ENCODE measurements at regions not wholly inside any gene's neighbourhood (a gene's known extent, or its start where the extent isn't known, plus 50 kb on each side); places are given as distances from the start of the nearest gene placed in this dataset.
"Not testable (repeated sequence)": the region's sequence is repeated elsewhere in the genome, so short reads cannot be mapped to it uniquely, and the experiment has no call there.

DNA sequence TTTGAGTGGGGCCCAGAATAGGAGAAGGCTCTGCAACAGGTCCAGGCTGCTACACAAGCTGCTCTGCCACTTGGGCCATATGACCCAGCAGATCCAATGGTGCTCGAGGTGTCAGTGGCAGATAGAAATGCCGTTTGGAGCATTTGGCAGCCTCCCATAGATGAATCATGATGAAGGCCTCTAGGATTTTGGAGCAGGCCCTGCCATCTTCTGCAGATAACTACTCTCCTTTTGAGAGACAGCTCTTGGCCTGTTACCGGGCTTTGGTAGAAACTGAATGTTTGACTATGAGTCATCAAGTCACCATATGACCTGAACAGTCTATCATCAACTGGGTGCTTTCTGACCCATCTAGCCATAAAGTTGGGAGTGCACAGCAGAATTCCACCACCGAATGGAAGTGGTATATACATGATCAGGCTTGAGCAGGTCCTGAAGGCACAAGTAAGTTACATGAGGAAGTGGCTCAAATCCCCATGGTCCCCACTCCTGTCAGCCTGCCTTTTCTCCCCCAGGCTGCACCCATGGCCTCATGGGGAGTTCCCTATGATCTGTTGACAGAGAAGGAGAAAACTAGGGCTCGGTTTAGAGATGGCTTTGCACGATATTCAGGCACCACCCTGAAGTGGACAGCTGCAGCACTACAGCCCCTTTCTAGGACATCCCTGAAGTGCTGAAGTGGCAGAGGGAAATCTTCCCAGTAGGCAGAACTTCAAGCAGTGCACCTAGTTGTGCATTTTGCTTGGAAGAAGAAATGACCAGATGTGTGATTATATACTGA, 971.4 kb downstream of the MCTP2 start:
- DNase-seq: no peak

DNA sequence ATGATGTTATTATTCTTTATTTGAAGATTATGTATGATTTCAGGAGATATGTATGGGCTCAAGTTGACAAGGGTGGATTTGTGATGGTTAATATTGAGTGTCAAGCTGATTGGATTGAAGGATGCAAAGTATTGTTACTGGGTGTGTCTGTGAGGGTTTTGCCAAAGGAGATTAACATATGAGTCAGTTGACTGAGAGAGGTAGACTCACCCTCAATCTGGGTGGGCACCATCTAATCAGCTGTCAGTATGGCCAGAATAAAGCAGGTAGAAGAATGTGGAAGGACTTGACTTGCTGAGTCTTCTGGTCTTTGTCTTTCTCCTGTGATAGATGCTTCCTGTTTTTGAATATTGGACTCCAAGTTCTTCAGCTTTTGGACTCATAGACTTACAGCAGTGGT, 973.7 kb downstream of the MCTP2 start:
- DNase-seq: no peak

DNA sequence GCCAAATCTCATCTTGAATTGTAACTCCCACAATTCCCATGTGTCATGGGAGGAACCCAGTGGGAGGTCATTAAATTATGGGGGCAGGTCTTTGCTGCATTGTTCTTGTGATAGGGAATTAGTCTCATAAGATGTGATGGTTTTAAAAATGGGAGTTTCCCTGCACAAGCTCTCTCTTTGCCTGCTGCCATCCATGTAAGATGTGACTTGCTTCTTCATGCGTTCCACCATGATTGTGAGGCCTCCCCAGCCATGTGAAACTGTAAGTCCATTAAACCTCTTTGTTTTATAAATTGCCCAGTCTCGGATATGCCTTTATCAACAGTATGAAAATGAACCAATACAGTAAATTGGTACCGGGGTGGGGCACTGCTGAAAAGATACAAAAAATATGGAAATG, 974.5 kb downstream of the MCTP2 start:
- DNase-seq: not testable (repeated sequence)

DNA sequence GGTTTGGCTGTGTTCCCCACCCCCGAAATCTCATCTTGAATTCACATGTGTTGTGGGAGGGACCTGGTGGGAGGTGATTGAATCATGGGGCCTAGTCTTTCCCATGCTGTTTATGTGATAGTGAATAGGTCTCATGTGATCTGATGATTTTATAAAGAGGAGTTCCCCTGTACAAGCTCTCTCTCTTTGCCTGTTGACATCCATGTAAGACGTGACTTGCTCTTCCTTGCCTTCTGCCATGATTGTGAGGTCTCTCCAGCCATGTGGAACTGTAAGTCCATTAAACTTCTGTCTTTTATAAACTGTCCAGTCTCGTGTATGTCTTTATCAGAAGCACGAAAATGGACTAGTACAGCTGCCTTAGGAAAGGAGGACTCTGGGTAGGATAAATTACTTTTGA, 976.7 kb downstream of the MCTP2 start:
- DNase-seq: no peak

DNA sequence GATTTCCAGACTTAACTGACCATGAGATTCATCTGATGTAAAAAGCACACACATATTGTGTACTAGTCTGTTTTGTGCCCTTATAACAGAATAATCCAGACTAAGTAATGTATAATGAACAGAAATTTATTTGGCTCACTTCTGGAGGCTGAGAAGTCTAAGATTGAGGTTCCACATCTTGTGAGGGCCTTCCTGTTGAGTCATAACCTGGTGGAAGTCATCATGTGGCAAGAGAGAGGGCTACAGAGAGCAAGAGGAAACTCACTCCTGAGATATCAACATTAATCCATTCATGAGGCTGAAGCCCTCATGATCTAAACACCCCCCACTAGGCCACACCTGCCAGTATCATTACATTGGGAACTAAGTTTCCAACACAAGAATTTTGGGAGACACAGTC, 977.6 kb downstream of the MCTP2 start:
- no peak for DNase-seq

DNA sequence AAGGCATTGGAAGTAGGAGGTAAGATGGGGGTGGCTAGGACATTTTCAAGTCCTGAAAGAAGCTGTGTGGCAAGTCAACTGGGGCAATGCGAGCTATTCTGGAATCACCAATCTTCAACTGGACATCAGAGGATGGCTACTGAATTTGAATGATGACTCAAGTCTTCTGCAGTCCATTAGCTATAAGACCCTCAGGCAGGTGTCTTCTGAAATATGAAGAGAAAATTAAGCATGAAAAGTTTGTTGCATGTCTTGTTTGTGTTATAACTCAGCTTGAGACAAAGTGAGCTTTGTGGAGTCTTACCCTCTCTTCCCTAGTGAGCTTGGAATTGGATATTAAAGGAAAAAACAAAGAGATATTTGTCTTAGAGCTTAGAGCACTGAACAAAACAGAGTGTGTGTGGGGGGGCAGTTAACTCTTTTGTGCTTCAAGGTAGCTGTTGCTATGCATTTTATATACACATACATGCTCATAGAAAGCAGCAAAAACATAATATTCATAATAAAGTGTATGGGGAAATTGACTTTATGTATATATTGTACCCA, 979.1 kb downstream of the MCTP2 start:
- DNase-seq: no peak

DNA sequence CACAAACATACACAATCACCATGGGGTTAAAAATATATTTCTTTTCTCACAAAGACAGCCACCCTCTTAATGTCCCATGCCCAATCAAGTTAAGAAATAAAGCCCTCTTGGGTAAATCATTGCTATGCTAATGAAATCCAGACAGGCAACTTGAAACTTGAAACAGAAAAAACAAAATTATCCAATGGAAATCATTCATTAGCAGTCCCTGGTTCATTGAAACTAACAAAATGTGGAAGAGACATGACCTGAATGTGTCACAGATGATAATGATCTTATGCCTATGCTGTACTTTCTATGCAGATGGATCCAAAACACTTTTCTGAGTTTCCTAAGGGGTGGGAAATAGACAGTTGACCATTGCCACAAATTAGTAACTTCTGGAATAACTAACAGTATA, 983.7 kb downstream of the MCTP2 start:
- DNase-seq: no peak

DNA sequence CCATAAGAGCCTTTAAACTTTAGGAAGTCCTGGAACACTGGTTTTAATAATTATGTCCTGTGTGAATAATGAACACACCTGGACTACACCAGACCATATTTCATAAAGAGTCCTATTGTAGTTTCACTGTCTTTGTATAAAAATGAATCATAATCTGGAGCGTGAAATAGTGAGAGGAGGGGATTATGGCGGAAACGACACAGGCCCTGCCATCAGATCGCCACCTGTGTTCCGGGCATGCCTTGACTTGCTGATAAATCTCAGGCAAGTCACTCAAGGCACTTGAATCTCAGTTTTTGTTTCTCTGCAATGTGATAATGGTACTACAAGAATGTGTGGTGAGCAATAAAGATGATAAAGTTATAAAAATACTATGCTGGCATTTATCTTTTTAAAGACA, 995.5 kb downstream of the MCTP2 start:
- no peak for DNase-seq

DNA sequence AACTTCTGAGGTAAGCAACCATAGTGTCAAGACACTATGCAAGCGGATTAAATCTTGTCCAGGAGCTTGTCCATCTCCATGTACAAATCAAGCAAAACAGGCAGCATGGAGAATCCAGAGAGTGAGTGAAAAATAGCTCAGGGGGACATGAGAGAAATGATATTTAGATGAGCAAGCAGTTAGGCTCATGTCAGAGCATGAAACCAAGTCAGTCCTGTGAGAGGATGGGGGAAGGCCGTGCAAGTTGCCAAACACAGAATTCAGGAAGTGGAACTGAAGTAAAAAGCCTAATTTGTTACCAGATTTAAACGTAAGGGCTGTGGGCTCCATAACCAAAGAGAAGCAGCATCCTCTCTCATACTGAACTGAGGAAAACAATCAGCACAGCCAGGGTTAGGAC, 995.9 kb downstream of the MCTP2 start:
- no peak for DNase-seq

DNA sequence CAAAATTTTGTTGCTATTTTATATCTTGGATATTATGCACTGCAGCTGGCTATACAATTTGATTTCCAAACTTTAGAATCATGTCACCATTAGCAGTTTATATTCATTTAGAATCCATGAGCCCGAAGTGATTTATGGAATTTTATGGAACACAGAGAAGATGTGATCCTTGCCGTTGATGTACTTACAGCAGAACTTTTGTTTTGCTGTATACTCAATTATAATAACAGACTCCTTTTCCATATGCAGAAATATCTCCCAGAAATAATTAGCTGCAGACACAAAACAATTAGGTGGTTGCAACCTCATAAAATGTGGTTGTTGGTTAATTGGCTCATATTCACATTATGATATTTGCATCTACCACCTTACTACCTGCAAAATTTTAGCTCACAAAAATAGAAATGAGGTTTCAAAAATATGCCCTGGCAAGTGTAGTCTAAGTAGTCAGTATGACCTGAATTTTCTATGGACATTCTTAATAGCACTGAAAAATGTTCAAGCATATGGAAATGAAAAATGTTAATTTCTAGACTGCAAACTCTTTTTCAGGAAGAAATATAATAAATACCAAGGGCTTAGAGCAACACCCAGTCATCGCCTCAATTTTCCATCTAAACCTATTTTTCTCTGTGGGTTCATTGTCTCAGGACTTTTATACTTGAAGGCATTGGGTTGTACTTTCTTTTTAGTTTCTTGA, 997.6 kb downstream of the MCTP2 start:
- no peak for DNase-seq

DNA sequence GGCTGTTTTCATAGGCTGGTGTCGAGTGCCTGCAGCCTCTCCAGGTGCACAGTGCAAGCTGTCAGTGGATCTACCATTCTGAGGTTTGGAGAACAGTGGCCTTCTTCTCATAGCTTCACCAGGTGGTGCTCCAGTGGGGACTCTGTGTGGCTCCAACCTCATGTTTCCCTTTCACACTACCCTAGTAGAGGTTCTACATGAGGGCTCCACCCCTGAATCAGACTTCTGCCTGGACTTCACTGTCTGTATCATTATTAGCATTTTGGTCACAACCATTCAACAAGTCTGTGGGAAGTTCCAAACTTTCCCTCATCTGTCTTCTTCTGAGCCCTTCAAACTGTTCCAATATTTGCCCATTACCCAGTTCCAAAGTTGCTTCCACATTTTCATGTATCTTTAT, 1003.7 kb downstream of the MCTP2 start:
- no peak for DNase-seq

DNA sequence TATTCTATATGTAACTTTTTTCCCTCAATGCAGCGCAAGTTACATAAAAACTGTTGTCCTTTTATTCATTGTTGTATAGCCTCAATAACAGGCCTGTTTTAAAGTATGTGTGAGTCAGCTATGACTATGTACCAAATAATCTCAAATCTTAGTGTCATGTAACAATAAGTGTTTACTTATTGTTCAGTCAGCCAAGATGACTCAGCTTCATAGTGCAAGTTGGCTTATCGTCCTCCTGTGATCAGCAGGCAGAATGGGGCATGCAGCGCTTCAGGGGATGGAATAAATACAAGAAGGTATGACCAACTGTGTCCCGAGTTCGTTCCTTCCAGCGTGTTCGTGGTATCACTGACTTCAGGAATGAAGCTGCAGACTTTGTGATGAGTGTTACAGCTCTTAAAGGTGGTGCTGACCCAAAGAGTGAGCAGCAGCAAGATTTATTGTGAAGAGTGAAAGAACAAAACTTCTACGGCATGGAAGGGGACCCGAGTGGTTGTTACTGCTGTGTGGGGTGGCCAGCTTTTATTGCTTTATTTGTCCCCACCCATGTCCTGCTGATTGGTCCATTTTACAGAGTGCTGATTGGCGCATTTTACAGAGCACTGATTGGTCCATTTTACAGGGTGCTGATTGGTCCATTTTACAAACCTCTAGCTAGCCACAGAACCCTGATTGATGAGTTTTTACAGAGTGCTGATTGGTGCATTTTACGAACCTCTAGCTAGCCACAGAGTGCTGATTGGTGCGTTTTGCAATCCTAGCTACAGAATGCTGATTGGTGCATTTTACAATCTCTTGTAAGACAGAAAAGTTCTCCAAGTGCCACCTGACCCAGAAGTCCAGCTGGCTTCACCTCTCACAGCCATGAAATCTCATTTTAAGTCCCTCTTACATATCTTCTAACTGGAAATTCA, 1016.0 kb downstream of the MCTP2 start:
- no peak for DNase-seq

DNA sequence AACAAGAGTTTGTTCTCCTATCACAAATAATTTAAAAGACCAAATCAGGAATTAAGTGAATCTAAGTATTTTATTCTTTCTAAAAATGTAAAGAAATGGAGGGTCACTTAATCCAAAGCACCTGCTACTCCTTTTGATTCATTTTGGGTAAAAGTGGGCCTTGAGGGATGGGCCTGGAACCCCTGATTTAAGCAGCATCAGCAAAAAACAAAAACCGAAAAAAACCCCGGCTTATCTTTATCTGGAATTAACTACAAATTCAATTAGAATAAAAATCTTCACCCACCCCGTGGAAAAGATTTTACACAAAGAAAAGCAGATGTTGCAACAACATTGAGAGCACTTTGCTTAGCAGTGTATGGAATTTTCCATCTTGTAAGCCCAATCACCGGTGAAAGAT, 1018.2 kb downstream of the MCTP2 start:
- DNase-seq: no peak

DNA sequence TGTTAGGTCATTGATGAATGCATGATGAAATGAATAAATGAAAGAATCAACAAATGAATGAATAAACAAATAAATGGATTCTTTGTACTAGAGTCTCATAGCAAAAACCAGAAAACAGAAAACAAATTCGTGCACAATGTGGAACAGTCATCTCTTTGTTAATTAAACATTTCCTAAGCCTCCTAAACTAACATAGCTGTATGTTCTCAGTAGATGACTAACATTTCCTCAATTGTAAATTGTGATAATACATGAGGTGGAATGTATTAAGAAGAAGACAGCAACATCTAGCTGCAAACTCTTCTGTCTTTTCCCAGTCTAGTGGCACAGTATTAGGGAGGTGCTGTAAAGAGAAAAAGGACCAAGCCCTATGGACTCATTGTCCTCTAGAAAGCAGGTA, 1021.0 kb downstream of the MCTP2 start:
- DNase-seq: no peak

DNA sequence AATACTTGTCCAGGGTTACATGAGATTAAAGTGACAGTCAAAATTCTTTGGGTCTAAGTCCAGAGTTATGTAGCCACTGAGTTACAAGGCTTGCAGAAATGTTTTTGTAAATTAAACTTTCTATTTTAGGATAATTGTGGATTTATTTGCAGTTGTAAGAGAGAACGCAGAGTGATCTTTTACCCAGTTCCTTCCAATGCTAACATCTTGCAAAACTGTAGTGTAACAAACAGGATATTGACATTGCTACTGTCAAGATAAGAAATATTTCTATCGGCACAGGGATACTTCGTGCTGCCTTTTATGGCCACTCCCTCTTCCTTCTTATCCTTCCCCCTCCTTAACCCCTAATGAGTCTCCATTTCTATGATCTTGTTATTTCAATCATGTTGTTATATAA, 1022.9 kb downstream of the MCTP2 start:
- no peak for DNase-seq

DNA sequence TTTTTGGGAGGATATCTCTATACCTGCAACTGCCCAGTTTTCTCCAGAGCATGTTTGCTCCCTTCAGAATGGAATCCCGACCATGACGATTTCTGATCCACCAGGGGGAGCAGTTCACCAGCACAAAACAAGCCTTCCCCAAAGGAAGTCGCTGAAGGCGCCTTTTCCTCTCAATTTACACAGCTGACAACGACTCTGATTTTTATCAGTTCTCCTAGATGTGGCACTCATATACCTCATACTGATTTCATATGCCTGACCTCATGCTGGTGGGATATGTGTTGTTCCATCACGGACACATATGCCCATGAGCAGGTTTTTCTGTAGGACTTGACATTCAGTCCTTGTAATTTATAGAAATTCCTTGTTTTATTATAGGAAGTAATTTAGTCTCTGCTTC, 1028.2 kb downstream of the MCTP2 start:
- peak; percentile 20 to 56 for DNase-seq

DNA sequence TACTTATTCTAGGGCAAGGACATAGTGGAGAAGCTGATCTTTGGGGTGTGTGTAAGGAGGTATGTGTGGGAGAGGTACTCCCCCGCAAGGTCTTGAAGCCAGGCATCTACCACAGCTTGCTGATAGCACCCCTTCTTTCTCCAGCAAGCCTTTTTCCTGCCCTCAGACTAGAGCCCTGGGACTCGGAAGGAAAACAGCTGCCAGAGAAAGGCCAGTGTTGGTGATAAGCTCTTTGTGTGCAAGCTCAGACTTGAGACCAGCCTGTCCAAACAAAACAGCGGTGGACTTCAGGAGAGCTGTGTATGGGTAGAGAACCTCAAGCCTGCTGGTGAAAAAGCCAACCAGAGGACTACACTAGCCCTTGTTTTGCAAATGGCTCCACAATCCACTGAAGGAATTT, 1028.6 kb downstream of the MCTP2 start:
- no peak for DNase-seq

DNA sequence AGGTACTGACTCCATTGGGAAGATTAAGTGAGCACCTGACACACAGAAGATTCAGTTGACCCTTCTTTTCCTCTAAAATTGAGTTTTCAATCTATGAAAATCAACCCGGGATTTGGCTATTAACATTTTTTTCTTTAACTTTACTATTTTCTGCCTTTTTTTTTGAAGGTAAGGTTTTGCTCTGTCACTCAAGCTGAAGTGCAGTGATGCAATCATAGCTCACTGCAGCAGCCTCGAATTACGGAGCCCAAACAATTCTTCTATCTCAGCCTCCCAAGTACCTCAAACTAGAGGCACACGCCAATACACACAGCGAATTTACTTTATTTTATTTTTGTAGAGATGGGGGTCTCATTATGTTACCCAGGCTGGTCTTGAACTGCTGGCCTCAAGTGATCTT, 1029.5 kb downstream of the MCTP2 start:
- DNase-seq: no peak

DNA sequence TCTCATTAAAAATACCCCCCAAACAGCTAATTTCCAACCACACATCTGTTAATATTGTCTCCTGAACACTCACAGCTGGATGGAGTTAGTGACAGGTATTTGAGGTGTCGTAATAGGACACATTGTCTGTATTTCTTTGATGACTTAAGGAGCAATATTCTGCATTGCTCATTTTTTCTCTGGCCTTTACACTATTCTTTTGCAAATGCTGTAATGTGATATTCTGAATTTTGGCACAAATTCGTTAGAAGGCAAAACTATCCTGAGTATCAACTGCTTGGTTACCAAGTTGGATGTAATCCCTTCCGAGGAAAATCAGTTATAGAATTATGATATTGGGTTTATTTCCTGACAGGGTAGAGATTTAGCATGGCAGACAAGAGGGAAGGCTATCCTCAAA, 1030.2 kb downstream of the MCTP2 start:
- no peak for DNase-seq

DNA sequence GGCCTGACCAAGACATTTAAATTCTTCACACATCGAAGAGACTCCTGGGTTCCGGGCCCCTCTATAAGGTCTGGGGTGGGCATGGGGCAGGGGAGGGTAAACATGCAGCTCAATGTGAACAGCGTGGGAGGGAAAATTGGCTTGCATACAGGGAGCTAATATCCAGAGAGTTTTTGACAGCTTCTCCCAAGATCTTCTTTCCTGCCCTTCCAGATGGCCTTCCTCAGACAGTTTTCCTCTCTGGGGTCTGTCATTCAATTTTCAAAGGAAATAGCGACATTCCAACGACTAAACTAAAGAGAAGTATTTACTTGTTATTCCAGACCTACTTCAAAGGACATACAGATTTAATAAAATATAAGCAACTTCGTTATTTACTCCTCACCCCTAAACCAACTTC, 1030.6 kb downstream of the MCTP2 start:
- DNase-seq: no peak

DNA sequence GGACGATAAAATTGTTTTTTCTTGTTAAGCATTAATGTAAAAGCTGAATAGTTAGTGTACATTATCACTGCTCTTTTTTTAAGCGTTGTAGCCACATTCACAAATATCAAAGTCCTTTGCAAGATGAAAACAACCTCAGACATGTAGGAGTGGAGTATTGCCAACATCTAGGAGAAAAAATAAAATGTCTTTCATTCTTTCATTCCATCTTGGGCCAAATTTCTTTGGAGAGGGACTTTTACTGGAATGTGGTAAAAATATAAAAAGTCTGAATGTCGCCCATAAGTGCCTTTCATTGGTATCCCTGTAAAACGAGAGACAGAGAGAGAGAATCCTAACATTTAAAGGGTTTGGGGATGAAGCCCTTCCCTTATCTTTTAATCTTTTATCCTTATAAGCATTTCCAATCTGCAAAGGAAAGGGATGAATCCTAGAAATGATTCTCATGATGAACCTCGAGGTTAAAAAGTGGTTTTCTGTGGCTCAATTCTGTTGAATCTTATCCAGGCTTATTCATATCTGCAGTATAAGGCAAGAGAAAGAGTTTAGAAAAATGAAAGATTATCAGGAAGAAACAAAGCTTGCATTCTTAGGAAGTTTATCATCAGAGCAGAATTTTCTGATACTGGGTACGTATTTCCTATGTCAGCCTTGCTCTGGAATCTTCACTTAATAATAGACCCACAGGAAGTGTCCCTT, 1031.7 kb downstream of the MCTP2 start:
- no peak for DNase-seq

DNA sequence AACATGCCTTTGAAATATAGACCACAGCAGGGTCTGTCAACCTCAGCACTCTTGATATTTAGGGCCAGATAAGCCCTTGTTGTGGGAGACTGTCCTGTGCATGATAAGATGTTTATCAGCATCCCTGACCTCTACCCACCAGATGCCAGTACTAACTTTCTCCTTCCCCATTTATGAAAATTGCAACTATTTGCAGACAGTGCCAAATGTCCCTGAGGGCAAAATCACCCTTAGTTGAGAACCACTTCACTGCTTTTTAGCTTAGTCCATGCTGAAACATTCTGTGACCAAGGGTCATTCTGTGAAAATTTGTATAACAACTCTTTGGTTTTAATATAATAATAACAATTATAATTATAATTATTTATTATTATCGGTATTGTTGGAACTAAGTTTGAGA, 1032.4 kb downstream of the MCTP2 start:
- no peak for DNase-seq
